ENCODE measurements at regions not wholly inside any gene's neighbourhood (a gene's known extent, or its start where the extent isn't known, plus 50 kb on each side); places are given as distances from the start of the nearest gene placed in this dataset.
A peak's percentile ranks its signal among the peaks of the same experiment; 100 is the strongest.

- no peaks in the 10 kb centered on the region for H3K36me3 Mint-ChIP-seq
- DNase-seq: no peak
- H3K27ac Mint-ChIP-seq: no peak overlapping the region
- H3K4me1 Mint-ChIP-seq: no peaks in the 10 kb centered on the region
- no peaks in the 10 kb centered on the region for H3K9me3 Mint-ChIP-seq
- CTCF ChIA-PET: interaction anchor here (1.6 kb wide), 1 partner anchor 9 kb away, joined by 4 read pairs; no protein-coding TSS in a partner anchor
- H3K4me3 Mint-ChIP-seq: no peak overlapping the region
- H3K27me3 Mint-ChIP-seq: no peaks in the 10 kb centered on the region
Measured at GRCh38 chr12:27382924-27383323, 50.3 kb downstream of the BMAL2 start.

- Mint-ChIP-seq H3K4me1 (no peaks in the 10 kb centered on the region), H3K36me3 (no peaks in the 10 kb centered on the region), H3K27me3 (no peaks in the 10 kb centered on the region), H3K9me3 (no peaks in the 10 kb centered on the region), H3K4me3 (no peak overlapping the region), H3K27ac (no peak overlapping the region)
- DNase-seq: peak; percentile 77
- CTCF ChIA-PET: interaction anchor here (1.0 to 2.0 kb wide), 9 partner anchors 8 to 326 kb away, joined by 3 to 15 read pairs (median 5); no protein-coding TSS in a partner anchor
Measured at GRCh38 chr12:27383429-27384260, 51.0 kb downstream of the BMAL2 start.

- Mint-ChIP-seq H3K27me3 (no peaks in the 10 kb centered on the region), H3K9me3 (no peaks in the 10 kb centered on the region), H3K4me3 (no peak overlapping the region), H3K4me1 (no peaks in the 10 kb centered on the region), H3K36me3 (no peaks in the 10 kb centered on the region), H3K27ac (no peak overlapping the region)
- CTCF ChIA-PET: interaction anchor here (1.0 to 2.0 kb wide), 10 partner anchors 8 to 326 kb away, joined by 3 to 15 read pairs (median 6); no protein-coding TSS in a partner anchor
- no peak for DNase-seq
Measured at GRCh38 chr12:27384261-27384590, 51.6 kb downstream of the BMAL2 start.

- Mint-ChIP-seq H3K27ac (no peak overlapping the region), H3K27me3 (no peaks in the 10 kb centered on the region), H3K4me1 (no peaks in the 10 kb centered on the region), H3K36me3 (peaks cover 3% of the 10 kb centered on the region), H3K9me3 (no peaks in the 10 kb centered on the region), H3K4me3 (no peak overlapping the region)
- CTCF ChIA-PET: interaction anchor here (0.9 to 2.0 kb wide), 7 partner anchors 8 to 321 kb away, joined by 3 to 15 read pairs (median 6); no protein-coding TSS in a partner anchor
- DNase-seq: no peak
Measured at GRCh38 chr12:27385766-27386564, 53.3 kb downstream of the BMAL2 start.

- Mint-ChIP-seq H3K9me3 (no peaks in the 10 kb centered on the region), H3K4me3 (no peak overlapping the region), H3K36me3 (peaks cover 3% of the 10 kb centered on the region), H3K4me1 (no peaks in the 10 kb centered on the region), H3K27me3 (no peaks in the 10 kb centered on the region), H3K27ac (no peak overlapping the region)
- CTCF ChIA-PET: no interaction called here
- no peak for DNase-seq
Measured at GRCh38 chr12:27387473-27387872, 54.8 kb downstream of the BMAL2 start.

GRCh38 chr12:27388650-27389049 is 56.0 kb downstream of the BMAL2 start:
- no peaks in the 10 kb centered on the region for H3K27me3 Mint-ChIP-seq
- CTCF ChIA-PET: no interaction called here
- no peak overlapping the region for H3K4me3 Mint-ChIP-seq
- H3K36me3 Mint-ChIP-seq: peaks cover 6% of the 10 kb centered on the region
- H3K9me3 Mint-ChIP-seq: no peaks in the 10 kb centered on the region
- H3K27ac Mint-ChIP-seq: no peak overlapping the region
- no peaks in the 10 kb centered on the region for H3K4me1 Mint-ChIP-seq
- no peak for DNase-seq

GRCh38 chr12:27394676-27395075 is 51.9 kb upstream of the SMCO2 start:
- no peaks in the 10 kb centered on the region for H3K9me3 Mint-ChIP-seq
- no peak overlapping the region for H3K4me3 Mint-ChIP-seq
- no peak for DNase-seq
- peaks cover 6% of the 10 kb centered on the region for H3K36me3 Mint-ChIP-seq
- H3K4me1 Mint-ChIP-seq: no peaks in the 10 kb centered on the region
- CTCF ChIA-PET: interaction anchor here (0.5 to 2.0 kb wide), 2 partner anchors 10 to 97 kb away, joined by 3 to 10 read pairs; no protein-coding TSS in a partner anchor
- H3K27me3 Mint-ChIP-seq: no peaks in the 10 kb centered on the region
- H3K27ac Mint-ChIP-seq: no peak overlapping the region

GRCh38 chr12:27396216-27396815 is 50.2 kb upstream of the SMCO2 start:
- H3K4me1 Mint-ChIP-seq: no peaks in the 10 kb centered on the region
- H3K36me3 Mint-ChIP-seq: peaks cover 3% of the 10 kb centered on the region
- no peak overlapping the region for H3K4me3 Mint-ChIP-seq
- no peak for DNase-seq
- CTCF ChIA-PET: no interaction called here
- H3K27ac Mint-ChIP-seq: no peak overlapping the region
- no peaks in the 10 kb centered on the region for H3K9me3 Mint-ChIP-seq
- no peaks in the 10 kb centered on the region for H3K27me3 Mint-ChIP-seq
